ENCODE measurements at regions not wholly inside any gene's neighbourhood (a gene's known extent, or its start where the extent isn't known, plus 50 kb on each side); places are given as distances from the start of the nearest gene placed in this dataset.
"Not testable (repeated sequence)": the region's sequence is repeated elsewhere in the genome, so short reads cannot be mapped to it uniquely, and the experiment has no call there.

- Histone ChIP-seq H3K36me3 (no peaks in the 10 kb centered on the region), H3K4me1 (no peaks in the 10 kb centered on the region), H3K27me3 (no peaks in the 10 kb centered on the region), H3K4me3 (ENCODE audit: low read depth, low read length) (no peak overlapping the region), H3K9me3 (no peaks in the 10 kb centered on the region)
- no peak for DNase-seq
- no peak for TF ChIP-seq CTCF (IDR thresholded peaks at IDR 0.05; ENCODE audit: low read depth, low read length)
These were observed 234.1 kb upstream of the TOM1L1 start for GRCh38 chr17:54666559-54666958.

GRCh38 chr17:54678158-54678557, 222.5 kb upstream of the TOM1L1 start:
- Histone ChIP-seq H3K4me3 (ENCODE audit: low read depth, low read length) (no peak overlapping the region), H3K27me3 (no peaks in the 10 kb centered on the region), H3K9me3 (no peaks in the 10 kb centered on the region), H3K36me3 (no peaks in the 10 kb centered on the region), H3K4me1 (no peaks in the 10 kb centered on the region)
- TF ChIP-seq CTCF (IDR thresholded peaks at IDR 0.05; ENCODE audit: low read depth, low read length): no peak
- DNase-seq: no peak

GRCh38 chr17:54680410-54680809, 220.2 kb upstream of the TOM1L1 start:
- no peak overlapping the region for H3K4me3 ChIP-seq (ENCODE audit: low read depth, low read length)
- no peaks in the 10 kb centered on the region for H3K9me3 ChIP-seq
- no peaks in the 10 kb centered on the region for H3K27me3 ChIP-seq
- no peak for DNase-seq
- H3K36me3 ChIP-seq: no peaks in the 10 kb centered on the region
- TF ChIP-seq CTCF (IDR thresholded peaks at IDR 0.05; ENCODE audit: low read depth, low read length): no peak
- H3K4me1 ChIP-seq: no peaks in the 10 kb centered on the region

- peak; percentile 21 for DNase-seq
- TF ChIP-seq CTCF (IDR thresholded peaks at IDR 0.05; ENCODE audit: low read depth, low read length): no peak
- Histone ChIP-seq H3K4me1 (no peaks in the 10 kb centered on the region), H3K36me3 (no peaks in the 10 kb centered on the region), H3K9me3 (no peaks in the 10 kb centered on the region), H3K27me3 (no peaks in the 10 kb centered on the region), H3K4me3 (ENCODE audit: low read depth, low read length) (no peak overlapping the region)
These were observed 206.3 kb upstream of the TOM1L1 start for GRCh38 chr17:54694287-54694887.

- not testable (repeated sequence) for H3K9me3 ChIP-seq; H3K36me3 ChIP-seq; H3K4me1 ChIP-seq; H3K4me3 ChIP-seq (ENCODE audit: low read depth, low read length); H3K27me3 ChIP-seq; DNase-seq
These were observed 187.9 kb upstream of the TOM1L1 start for GRCh38 chr17:54712798-54713197.

GRCh38 chr17:54718286-54718685, 182.4 kb upstream of the TOM1L1 start:
- no peaks in the 10 kb centered on the region for H3K36me3 ChIP-seq
- no peak for TF ChIP-seq CTCF (IDR thresholded peaks at IDR 0.05; ENCODE audit: low read depth, low read length)
- no peak overlapping the region for H3K4me3 ChIP-seq (ENCODE audit: low read depth, low read length)
- no peaks in the 10 kb centered on the region for H3K9me3 ChIP-seq
- no peaks in the 10 kb centered on the region for H3K27me3 ChIP-seq
- no peaks in the 10 kb centered on the region for H3K4me1 ChIP-seq
- DNase-seq: no peak

- Histone ChIP-seq H3K27me3 (no peaks in the 10 kb centered on the region), H3K4me1 (no peaks in the 10 kb centered on the region), H3K36me3 (no peaks in the 10 kb centered on the region), H3K9me3 (no peaks in the 10 kb centered on the region), H3K4me3 (ENCODE audit: low read depth, low read length) (no peak overlapping the region)
- no peak for TF ChIP-seq CTCF (IDR thresholded peaks at IDR 0.05; ENCODE audit: low read depth, low read length)
- no peak for DNase-seq
These were observed 173.0 kb upstream of the TOM1L1 start for GRCh38 chr17:54727624-54728023.
